GM18498 (cell line): ENCODE measurements at regions not wholly inside any gene's neighbourhood (a gene's known extent, or its start where the extent isn't known, plus 50 kb on each side); places are given as distances from the start of the nearest gene placed in this dataset.
"Not testable (repeated sequence)": the region's sequence is repeated elsewhere in the genome, so short reads cannot be mapped to it uniquely, and the experiment has no call there.

ENCODE experiments used
- ATAC-seq: cut with Tn5 transposase; IDR thresholded peaks from one replicate; pipeline ENCODE4 v1.9.1; 2021; ENCODE audit warnings: mild to moderate bottlenecking, moderate library complexity; ENCODE audit not compliant: unreplicated experiment

DNA sequence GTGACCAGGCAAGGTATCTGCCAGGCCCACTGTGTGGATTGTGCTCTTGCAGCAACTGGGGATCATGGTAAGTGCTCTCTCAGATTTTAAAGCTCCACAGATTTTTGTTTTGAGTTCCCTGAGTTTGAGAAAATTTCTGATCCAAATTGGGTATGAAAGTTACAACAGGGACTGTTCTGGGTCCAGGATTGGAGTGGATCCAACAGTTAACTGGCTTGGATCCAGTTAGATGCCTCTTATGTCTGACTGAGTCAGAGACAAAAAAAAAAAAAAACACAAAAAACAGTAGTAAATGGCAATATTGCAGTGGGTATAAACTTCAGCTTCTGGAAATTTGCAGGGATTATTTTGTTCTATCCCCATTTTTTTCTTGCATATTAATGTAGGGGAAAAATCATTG lies 598.8 kb downstream of the C12orf50 start:
- ATAC-seq: no peak

DNA sequence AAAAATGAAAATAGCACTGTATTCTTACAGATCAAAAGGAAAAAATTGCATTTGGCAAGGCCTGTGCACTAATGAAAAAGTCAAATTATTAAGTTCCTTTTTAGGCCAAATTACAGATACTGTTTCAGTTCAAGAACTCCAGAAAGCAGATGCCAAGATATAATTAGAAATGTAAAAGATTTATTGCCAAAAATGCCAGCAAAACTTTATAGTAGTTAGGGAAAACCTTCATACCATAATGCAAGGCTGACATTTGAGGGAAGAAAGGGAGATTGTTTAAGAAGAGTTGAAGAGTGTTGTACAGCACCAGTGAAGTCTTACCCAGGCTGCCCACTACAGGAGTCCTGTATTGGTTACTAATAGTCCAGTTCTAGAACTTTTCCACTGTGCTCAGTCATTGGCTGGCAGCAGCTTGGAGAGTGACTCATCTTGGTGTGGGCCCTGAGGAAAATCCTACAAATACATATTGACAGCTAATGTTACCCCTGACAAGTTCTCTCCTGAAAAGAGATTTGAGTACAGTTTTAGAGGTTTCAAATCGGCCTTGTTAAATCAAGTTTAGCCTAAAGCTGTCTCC lies 600.4 kb downstream of the C12orf50 start:
- no peak for ATAC-seq

DNA sequence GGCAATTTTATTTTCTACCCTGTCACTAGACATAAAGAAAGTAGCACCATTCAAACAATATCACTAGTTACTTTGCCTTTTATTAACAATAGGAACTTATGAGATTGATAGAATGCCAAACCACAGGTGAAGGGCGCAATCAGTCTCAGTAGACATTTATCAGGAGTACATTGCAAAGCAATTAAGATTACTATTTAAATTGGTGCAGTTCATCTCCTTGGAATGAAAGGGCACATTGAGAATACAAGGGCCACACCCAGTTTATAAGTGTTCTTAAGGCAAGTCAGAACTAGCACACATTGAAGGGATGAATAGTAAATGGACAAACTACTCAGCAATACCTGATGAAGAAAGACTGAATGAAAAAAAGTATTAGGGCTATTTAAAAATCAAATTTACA lies 601.4 kb downstream of the C12orf50 start:
- ATAC-seq: no peak

DNA sequence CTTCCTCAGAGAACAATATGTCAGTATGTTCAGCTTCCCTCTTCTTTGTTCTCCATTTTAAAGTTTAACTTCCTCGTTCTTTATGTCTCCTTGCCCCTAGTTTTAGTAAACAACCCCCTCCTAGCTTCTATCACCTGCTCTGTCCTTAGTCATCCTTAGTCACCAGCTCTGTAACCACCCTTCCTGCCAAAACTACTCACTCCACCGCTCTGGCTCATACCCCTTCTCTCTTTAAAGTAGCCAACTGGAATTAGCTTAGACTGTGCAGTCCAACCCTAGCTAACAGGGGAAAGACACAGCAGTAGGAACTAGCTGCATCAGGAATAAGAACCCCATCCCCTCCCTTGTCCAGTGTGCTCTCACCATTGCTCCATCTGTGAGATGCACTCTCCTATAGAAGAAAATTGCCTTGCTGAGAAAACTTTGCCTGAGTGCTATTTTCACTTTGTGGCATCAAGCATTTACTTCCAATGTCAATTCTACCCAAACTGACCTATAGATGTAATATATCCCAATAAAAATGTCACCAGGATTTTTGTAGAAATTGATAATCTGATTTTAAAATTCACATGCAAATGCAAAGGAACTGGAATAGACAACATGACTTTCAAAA lies 603.2 kb downstream of the C12orf50 start:
- no peak for ATAC-seq

DNA sequence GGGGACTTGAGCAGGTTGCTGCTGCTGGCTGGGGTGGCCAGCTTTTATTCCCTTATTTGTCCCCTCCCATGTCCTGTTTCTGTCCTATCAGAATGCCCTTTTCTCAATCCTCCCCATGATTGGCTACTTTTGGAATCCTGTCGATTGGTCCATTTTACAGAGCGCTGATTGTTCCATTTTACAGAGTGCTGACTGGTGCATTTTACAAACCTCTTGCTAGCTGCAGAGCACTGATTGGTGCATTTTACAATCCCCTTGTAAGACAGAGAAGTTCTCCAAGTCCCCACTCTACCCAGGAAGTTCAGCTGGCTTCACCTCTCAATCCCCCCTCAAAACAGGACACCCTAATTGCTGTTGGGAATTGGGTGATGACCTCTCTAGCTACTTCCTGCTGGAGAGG lies 608.0 kb downstream of the C12orf50 start:
- ATAC-seq: not testable (repeated sequence)

DNA sequence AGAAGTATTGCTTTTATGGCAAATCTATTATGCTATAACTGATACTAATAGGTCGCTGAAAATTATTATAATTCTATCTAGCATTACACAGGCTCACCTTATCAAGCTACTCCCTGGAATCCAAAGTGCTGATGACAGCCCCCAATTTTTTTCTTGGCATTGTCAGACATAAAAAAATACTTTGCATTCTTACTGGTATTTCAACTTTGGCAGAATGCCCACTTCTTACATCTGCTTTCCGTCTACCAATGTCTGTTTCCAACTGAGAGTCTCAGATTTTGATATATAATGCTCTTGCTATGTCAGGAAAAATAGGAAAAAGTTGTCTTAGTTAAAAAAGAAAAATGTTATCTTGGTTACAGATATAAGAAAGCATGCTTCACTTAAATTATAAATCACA lies 615.4 kb downstream of the C12orf50 start:
- no peak for ATAC-seq

DNA sequence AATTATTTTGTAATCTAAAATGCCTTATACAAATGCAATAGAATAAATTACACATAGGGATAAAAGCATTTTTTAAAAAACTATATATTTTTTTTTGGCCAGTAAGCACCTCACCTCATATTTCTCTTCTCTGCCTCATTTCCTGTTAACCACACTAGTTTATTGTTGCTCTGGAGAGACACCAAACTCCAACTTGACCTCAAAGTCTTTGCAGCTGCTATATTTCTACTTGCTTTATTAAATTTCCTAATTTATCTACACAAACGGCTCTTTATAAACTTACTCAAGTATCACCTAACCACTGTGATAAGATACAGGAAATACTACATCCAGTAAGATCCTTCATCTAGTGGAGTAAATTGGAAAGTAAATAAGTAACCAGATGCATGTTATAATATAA lies 622.3 kb downstream of the C12orf50 start:
- ATAC-seq: no peak

DNA sequence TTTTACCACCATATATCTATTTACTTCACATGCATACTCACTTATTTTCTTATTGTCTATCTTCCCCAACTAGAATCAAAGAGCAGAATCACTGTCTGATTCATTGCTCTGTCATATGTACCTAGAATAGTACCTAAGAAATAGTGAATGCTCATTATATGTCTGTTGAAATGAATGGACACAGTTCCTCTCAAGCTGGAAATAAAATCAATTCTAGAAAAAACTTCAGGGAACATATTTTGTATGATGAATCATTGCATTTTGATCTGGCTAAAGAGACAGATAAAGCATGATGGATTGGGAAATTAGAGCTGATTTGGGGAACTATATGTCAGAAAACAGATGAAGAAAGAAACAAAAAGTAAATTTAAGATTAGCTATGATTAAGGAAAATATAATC lies 623.3 kb downstream of the C12orf50 start:
- no peak for ATAC-seq

DNA sequence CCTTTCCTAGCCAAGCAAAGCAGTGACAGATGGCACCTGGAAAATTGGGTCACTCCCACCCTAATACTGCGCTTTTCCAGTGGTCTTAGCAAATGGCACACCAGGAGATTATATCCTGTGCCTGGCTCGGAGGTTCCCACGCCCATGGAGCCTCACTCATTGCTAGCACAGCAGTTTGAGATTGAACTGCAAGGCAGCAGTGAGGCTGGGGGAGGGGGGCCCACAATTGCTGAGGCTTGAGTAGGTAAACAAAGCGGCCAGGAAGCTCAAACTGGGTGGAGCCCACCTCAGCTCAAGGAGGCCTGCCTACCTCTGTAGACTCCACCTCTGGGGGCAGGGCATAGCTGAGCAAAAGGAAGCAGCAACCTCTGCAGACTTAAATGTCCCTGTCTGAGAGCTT lies 635.0 kb downstream of the C12orf50 start:
- not testable (repeated sequence) for ATAC-seq

DNA sequence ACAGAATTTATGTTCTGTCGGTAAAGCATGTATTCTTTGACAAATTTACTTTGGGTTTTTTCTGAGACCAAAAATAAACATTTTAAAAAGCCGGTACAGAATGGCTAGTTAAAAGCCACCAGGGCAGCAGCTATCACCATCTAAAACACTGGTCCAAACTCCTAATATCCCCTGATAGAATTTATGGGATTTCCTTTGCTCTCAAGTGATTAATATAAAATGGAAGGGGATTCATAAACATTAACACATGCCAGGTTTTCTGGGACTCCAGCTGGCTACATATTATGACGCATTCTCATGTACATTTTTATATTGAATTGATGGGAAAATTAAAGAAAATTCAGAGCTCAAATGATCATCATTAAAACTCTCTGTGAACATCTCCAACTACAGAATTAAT lies 640.8 kb downstream of the C12orf50 start:
- no peak for ATAC-seq

DNA sequence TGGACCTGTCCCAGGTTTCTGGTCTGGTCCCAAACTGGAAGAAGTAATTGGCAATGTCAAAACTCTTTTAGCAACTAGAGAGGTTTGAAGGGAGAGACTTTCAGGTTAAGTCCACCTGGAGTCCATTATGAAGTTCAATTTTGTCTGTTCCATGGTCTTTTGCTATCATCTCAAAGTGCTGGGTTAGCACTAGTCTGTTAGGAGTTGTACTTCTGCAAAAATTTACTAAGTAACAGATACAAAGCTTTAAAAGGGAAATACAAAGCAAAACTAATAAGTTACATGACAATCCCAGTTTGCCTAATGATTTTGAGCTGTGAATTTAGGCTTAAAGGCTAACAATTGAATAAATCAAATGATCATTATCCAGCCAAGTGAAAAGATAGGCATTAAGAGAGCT lies 643.9 kb downstream of the C12orf50 start:
- ATAC-seq: no peak

DNA sequence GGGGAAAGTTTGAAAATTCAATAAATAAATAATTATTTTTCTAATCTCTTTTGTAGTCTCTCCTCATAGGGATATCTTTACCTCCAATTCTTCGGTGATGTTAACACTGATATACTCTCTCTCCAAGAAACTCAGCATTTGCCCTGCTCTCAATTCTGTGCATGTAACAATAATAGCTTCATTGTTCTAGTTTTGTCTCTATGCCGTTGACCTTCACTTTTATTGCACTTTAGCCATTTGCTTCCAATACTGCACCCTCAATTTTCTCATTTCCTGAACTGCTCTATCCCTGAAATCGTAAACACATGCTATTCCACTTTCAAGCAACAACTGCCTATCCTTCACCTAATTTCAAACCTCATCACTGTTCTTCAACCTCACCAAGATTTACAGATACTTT lies 645.0 kb downstream of the C12orf50 start:
- ATAC-seq: no peak

DNA sequence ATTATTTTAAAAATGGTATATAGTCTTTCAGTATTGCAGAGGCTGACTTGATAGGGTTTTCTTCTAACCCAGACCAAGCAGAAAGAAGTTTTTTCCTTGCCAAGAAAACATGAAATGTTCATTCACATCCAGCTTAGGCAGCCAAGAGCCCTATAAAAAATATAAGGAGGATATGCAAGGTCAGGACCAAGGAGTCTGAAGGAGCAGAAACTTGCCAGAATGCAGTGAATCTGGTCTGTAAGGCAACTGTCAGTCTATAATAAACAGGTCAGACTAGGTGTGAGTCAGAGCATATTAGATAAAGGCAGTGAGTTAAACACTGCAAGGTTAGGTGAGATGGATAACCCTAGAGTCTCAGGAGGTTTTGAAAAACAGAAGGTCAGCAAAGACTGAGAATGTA lies 645.5 kb downstream of the C12orf50 start:
- no peak for ATAC-seq

DNA sequence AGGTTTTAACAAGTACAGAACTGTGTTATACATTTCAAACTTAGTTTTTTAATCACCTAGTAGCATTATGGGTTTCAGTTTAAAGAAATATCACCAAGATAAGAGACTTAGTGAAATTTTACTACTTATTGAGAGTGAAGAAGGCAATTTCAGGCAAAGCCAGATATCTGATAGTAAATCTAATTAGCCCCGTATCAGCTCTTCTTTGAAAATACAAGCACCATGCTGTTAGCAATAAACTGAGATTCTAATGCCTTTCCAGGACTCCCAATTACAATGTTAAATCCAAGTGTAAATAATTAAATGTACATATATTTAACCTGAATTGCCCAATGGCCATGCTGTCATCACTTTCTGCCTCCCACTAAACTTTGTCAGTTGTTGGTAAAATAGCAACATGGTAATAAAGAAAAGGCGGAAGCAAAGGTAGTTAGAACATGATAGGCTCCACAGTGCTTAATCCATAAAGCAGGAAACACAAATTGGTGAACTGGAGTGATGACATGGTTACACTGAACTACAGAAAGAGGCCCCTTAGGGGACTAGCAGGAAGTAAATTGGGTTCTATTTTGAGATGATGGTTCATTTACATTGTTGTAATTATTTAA lies 646.1 kb downstream of the C12orf50 start:
- ATAC-seq: no peak

DNA sequence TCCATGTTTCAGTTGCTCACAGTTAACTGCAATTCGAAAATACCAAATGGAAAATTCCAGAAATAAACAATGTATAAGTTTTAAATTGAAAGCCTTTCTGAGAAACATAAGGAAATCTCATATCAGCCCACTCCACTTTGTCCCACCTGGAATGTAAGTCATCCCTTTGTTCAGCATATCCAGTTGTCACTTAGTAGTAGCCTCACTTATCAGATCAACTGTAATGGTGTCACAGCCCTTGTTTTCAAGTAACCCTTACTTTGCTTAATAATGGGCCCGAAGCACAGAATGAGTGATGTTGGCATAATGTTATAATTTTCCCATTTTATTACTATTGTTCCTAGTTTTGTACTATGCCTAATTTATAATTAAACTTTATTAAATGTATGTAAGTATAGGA lies 646.8 kb downstream of the C12orf50 start:
- ATAC-seq: no peak

DNA sequence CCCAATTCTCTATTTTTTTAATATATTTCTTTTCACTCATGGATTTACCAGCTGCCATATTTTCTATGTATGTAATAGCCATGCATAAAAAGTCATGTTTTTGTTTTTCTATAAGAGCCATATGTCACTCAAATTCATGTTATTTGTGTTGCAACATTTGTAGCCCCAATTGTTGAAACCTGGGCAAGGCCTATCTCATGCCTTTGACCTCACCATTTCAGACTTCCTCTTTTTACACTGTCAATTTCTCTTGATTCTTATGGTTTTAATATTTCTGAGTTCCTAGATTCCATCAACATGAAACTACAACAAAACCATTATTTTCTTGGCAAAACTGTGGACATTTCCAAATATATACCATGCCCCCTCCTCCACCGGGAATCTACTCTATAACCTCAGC lies 647.5 kb downstream of the C12orf50 start:
- no peak for ATAC-seq

DNA sequence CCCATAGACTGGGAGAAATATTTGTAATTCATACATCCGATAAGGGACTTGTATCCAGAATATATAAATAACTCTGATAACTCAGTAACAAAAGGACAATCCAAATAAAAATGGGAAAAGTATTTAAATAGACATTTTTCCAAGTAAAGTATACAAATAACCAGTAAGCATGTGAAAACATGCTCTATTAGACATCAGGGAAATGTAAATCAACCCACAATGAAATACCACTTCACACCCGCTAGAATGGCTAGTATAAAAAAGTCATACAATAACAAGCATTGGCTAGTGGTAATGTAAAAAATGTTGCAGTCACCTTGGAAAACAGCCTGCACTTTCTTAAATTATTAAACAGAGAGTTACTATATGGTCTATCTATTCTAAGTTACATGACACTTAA lies 650.7 kb downstream of the C12orf50 start:
- no peak for ATAC-seq

DNA sequence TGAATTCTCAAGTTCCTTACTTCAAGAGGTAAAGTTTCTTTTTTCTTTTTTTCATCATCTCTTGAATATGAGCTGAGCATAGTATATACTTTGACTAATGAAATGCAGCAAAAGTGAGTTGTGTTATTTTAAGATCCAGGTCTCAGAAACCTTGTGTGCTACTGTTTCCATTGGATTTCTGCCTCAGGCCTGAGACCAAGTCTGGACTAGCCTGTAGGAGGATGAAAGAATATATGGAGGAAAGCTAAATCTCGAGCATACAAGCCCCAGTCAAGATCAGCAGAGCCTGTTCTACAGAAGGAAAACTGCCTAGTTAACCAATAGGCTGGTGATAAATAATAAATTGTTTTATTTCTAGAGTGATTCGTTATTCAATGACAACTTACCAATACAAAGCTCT lies 652.5 kb downstream of the C12orf50 start:
- ATAC-seq: no peak

DNA sequence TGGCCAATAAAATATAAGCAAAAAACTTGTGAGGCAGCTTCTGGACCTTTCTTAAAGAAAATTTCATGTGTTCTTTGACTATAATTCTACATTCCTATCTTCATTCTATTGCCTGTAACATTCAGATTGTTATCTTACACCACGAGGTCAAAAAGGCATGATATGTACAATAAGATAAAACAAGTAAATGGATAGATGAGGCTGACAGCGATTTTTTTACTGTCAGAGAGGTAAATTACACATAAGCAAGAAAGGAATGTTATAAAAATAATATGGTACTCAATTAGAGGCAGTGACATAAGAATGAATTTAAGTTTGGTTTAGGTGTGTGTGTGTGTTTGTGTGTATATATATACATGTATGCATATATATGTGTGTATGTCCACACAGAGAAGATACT lies 660.0 kb downstream of the C12orf50 start:
- no peak for ATAC-seq

DNA sequence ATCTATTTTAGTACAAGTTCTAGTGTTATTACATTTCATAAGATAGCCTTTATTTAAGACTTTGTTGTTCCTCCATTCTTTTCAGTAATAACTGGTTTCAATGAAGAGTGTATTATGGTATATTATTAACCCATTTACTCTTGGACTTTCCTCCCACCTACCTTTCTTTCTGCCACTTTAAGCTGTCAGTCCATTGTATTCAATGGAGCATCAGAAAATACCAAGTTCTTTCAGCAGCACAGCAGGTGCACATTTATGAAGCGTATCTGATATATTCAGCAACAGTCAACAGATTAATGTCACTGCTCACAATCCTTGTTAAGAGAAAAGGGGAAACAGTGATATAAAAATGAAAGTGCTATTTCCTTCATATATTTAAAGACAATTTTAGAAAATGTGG lies 660.9 kb downstream of the C12orf50 start:
- no peak for ATAC-seq

DNA sequence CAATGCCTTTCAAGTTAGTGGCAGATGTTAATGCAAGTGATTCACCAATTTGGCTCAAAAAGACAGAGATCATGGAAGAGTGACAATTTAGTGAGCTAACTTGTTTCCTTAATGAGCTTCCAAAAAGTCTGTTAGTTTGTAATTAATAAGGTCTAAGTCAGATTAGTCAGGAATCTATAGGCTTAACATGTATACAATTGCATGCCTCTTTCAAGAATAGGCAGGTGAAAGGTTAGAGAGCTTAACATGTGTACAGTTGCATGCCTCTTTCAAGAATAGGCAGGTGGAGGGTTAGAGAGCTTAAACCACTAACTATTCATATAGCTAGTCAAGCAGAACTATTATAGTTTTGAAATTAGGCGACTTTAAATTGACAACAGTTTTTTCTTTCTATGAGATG lies 663.8 kb downstream of the C12orf50 start:
- no peak for ATAC-seq

DNA sequence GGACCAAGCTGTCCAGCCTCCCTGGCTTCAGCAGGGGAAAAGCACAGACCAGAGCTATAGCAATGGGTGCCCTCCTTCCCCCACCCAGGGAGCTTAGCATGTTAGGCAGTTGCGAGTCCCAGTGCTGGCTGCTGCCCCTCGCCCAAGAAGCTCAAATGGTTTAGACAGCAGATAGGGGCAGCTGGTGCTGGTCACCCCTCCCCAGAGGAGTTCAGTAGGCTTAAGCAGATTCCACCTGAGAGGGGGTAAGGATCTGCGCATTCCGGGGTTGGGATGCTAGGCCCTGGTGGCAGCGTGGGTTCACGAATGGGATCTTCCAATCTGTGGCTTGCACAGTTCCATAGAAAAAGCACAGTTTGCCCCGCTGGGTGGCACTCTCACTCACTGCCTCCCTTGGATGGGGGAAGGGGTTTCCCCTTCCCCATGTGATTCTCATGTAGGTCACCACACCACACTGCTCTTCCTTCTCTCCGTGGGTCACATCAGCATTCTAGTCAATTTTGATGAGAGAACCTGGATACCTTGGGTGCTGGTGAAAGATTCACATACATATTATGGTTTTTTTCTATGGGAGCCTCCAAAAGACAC lies 665.6 kb downstream of the C12orf50 start:
- ATAC-seq: no peak
